PFSK-1 (cell line): ENCODE measurements at regions not wholly inside any gene's neighbourhood (a gene's known extent, or its start where the extent isn't known, plus 50 kb on each side); places are given as distances from the start of the nearest gene placed in this dataset.

Source experiments
- FOXP2 ChIP-seq: optimal IDR thresholded peaks from 2 replicates; pipeline ENCODE3; 2011; ENCODE audit warnings: borderline replicate concordance, control low read depth, inconsistent platforms; ENCODE audit not compliant: insufficient read depth; ENCODE audit errors: extremely low read length, extremely low read depth
- POLR2AphosphoS5 ChIP-seq: IDR thresholded peaks from 2 replicates; pipeline ENCODE4 v1.6.1; 2012; ENCODE audit warnings: low read depth, mild to moderate bottlenecking, control low read depth, low read length, moderate library complexity
- REST ChIP-seq, 2 experiments: IDR thresholded peaks; 2 replicates each; pipeline versions ENCODE4 v1.6.1 to v1.8.0; 2011 to 2012; ENCODE audit warnings: low read depth in 2 of 2, low read length in 2 of 2, control low read depth in 1 of 2, inconsistent platforms in 1 of 2, mild to moderate bottlenecking in 1 of 2, moderate library complexity in 1 of 2; ENCODE audit not compliant: insufficient read depth in 1 of 2
- SIN3A ChIP-seq: IDR thresholded peaks from 2 replicates; pipeline ENCODE4 v1.6.1; 2012; ENCODE audit warnings: mild to moderate bottlenecking, low read length, moderate library complexity, borderline replicate concordance; ENCODE audit not compliant: insufficient read depth
- TAF1 ChIP-seq: IDR thresholded peaks from 2 replicates; pipeline ENCODE4 v1.6.1; 2012; ENCODE audit warnings: low read length, control low read depth, borderline replicate concordance; ENCODE audit not compliant: insufficient read depth

- no peak for TF ChIP-seq REST (IDR thresholded peaks at IDR 0.05; ENCODE audit: insufficient read depth in 1 of 2, low read depth in 2 of 2, low read length in 2 of 2)
- no peak for TF ChIP-seq SIN3A
- TF ChIP-seq FOXP2: no peak
- TF ChIP-seq POLR2AphosphoS5: no peak
- no peak for TF ChIP-seq TAF1
Measured at GRCh38 chr15:58269455-58270414, 131.6 kb downstream of the AQP9 start.

GRCh38 chr15:58271410-58271809, 133.2 kb downstream of the AQP9 start:
- TF ChIP-seq TAF1: no peak
- no peak for TF ChIP-seq REST (IDR thresholded peaks at IDR 0.05; ENCODE audit: insufficient read depth in 1 of 2, low read depth in 2 of 2, low read length in 2 of 2)
- no peak for TF ChIP-seq SIN3A
- TF ChIP-seq FOXP2: no peak
- TF ChIP-seq POLR2AphosphoS5: no peak

GRCh38 chr15:58273104-58273503, 134.9 kb downstream of the AQP9 start:
- no peak for TF ChIP-seq TAF1
- no peak for TF ChIP-seq REST (IDR thresholded peaks at IDR 0.05; ENCODE audit: insufficient read depth in 1 of 2, low read depth in 2 of 2, low read length in 2 of 2)
- TF ChIP-seq SIN3A: no peak
- TF ChIP-seq FOXP2: no peak

- no peak for TF ChIP-seq REST (IDR thresholded peaks at IDR 0.05; ENCODE audit: insufficient read depth in 1 of 2, low read depth in 2 of 2, low read length in 2 of 2)
- no peak for TF ChIP-seq FOXP2
- no peak for TF ChIP-seq POLR2AphosphoS5
- no peak for TF ChIP-seq SIN3A
- TF ChIP-seq TAF1: no peak
Measured at GRCh38 chr15:58274885-58275284, 136.7 kb downstream of the AQP9 start.

- no peak for TF ChIP-seq SIN3A
- no peak for TF ChIP-seq TAF1
- TF ChIP-seq FOXP2: no peak
- no peak for TF ChIP-seq POLR2AphosphoS5
- TF ChIP-seq REST (IDR thresholded peaks at IDR 0.05; ENCODE audit: insufficient read depth in 1 of 2, low read depth in 2 of 2, low read length in 2 of 2): no peak
Measured at GRCh38 chr15:58275785-58276184, 137.6 kb downstream of the AQP9 start.
